Spleen (tissue), 7 donors: ENCODE measurements at regions not wholly inside any gene's neighbourhood (a gene's known extent, or its start where the extent isn't known, plus 50 kb on each side); places are given as distances from the start of the nearest gene placed in this dataset.
"Not testable (repeated sequence)": the region's sequence is repeated elsewhere in the genome, so short reads cannot be mapped to it uniquely, and the experiment has no call there.

Experiments used
- POLR2A ChIP-seq, 3 donors: fragments of 450-650 bp; IDR thresholded peaks; one replicate each; pipeline ENCODE4 v1.5.1; 2017; ENCODE audit warnings: antibody characterized with exemption in 3 of 3, mild to moderate bottlenecking in 1 of 3
- POLR2AphosphoS5 ChIP-seq, 3 donors: sonication (generic); formaldehyde crosslinking; IDR thresholded peaks; one replicate each; pipeline ENCODE4 v1.5.1; 2017; ENCODE audit warnings: antibody characterized with exemption in 3 of 3
- TF ChIP-seq, protein P1 (sequence below), 11 experiments: fragments of 200-600 bp in 7 of 11; fragments of 450-650 bp in 4 of 11; sonication (generic) in 4 of 11; IDR thresholded peaks in 8 of 11; conservative IDR thresholded peaks in 3 of 11; 1 replicate in 7 of 11; 2 replicates in 4 of 11; pipeline versions ENCODE4 v1.4.0 to v1.8.0; 2016 to 2021; ENCODE audit warnings: antibody characterized with exemption in 11 of 11, inconsistent platforms in 4 of 11, mild to moderate bottlenecking in 1 of 11
- donor health status: DM: no; HTN: no; CAD: no; lungs with moderate emphysema.
- donor health status: DM: no; HTN: no; CAD: no.
- donor health status: DM: no; HTN: no; CAD: no.

GRCh38 chr16:79937671-79938070 is 337.1 kb upstream of the MAF start:
- TF ChIP-seq, protein P1, sequence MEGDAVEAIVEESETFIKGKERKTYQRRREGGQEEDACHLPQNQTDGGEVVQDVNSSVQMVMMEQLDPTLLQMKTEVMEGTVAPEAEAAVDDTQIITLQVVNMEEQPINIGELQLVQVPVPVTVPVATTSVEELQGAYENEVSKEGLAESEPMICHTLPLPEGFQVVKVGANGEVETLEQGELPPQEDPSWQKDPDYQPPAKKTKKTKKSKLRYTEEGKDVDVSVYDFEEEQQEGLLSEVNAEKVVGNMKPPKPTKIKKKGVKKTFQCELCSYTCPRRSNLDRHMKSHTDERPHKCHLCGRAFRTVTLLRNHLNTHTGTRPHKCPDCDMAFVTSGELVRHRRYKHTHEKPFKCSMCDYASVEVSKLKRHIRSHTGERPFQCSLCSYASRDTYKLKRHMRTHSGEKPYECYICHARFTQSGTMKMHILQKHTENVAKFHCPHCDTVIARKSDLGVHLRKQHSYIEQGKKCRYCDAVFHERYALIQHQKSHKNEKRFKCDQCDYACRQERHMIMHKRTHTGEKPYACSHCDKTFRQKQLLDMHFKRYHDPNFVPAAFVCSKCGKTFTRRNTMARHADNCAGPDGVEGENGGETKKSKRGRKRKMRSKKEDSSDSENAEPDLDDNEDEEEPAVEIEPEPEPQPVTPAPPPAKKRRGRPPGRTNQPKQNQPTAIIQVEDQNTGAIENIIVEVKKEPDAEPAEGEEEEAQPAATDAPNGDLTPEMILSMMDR (IDR thresholded peaks at IDR 0.05 in 8 of 11, conservative IDR thresholded peaks at IDR 0.05 in 3 of 11), result not testable (repeated sequence)
- not testable (repeated sequence) for TF ChIP-seq POLR2A, POLR2AphosphoS5 (IDR thresholded peaks at IDR 0.05)
